Tibial nerve (tissue), 4 donors: ENCODE measurements at regions not wholly inside any gene's neighbourhood (a gene's known extent, or its start where the extent isn't known, plus 50 kb on each side); places are given as distances from the start of the nearest gene placed in this dataset.

Source experiments
- CTCF ChIP-seq, 5 experiments: fragments of 200-600 bp in 3 of 5; fragments of 450-650 bp in 2 of 5; sonication (generic) in 3 of 5; IDR thresholded peaks; one replicate each; pipeline ENCODE4 v1.5.1; 2016 to 2019; ENCODE audit warnings: antibody characterized with exemption in 5 of 5, mild to moderate bottlenecking in 3 of 5, moderate library complexity in 2 of 5
- EP300 ChIP-seq, 2 donors: sonication (generic); formaldehyde crosslinking; IDR thresholded peaks; one replicate each; pipeline ENCODE4 v1.6.1; 2017; ENCODE audit warnings: antibody characterized with exemption in 2 of 2, mild to moderate bottlenecking in 1 of 2
- POLR2A ChIP-seq, 2 donors: fragments of 450-650 bp; IDR thresholded peaks; one replicate each; pipeline ENCODE4 v1.6.1; 2017; ENCODE audit warnings: antibody characterized with exemption in 2 of 2, mild to moderate bottlenecking in 2 of 2, moderate library complexity in 2 of 2

GRCh38 chr6:14775528-14775927 lies 470.3 kb upstream of the JARID2 start:
- TF ChIP-seq CTCF (IDR thresholded peaks at IDR 0.05) (no peak), POLR2A (IDR thresholded peaks at IDR 0.05) (no peak), EP300 (IDR thresholded peaks at IDR 0.05) (no peak)
